ENCODE measurements at regions not wholly inside any gene's neighbourhood (a gene's known extent, or its start where the extent isn't known, plus 50 kb on each side); places are given as distances from the start of the nearest gene placed in this dataset.

DNA sequence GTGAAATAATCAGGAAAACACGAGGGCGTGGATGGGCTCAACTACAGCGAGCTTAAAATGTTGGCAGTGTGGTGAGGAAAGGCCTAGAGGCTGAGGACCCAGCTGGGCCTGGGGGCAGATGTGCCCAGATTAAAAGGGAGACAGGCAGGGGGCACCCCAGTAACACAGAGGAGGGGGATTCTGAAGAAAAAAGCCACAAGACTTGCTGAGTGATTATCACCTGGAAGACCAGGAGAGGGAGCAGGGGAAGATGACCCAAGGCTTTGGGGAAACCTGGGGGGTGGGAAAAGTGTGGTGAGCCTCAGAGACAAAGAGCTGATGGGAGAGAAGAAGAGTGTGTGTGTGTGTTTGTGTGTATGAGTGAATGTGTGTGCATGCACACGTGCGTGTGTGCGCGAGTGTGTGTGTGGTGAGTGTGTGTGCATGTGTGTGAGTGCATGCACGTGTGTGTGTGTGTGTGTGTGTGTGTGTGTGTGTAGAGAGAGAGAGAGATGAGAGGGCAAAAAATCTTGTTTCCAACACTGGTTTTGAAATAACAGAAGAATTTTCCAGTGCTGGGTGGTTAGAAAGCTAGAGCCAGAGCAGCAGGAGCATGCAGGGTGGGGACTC, 500.5 kb downstream of the BUD13 start:
- TF ChIP-seq, protein P1, sequence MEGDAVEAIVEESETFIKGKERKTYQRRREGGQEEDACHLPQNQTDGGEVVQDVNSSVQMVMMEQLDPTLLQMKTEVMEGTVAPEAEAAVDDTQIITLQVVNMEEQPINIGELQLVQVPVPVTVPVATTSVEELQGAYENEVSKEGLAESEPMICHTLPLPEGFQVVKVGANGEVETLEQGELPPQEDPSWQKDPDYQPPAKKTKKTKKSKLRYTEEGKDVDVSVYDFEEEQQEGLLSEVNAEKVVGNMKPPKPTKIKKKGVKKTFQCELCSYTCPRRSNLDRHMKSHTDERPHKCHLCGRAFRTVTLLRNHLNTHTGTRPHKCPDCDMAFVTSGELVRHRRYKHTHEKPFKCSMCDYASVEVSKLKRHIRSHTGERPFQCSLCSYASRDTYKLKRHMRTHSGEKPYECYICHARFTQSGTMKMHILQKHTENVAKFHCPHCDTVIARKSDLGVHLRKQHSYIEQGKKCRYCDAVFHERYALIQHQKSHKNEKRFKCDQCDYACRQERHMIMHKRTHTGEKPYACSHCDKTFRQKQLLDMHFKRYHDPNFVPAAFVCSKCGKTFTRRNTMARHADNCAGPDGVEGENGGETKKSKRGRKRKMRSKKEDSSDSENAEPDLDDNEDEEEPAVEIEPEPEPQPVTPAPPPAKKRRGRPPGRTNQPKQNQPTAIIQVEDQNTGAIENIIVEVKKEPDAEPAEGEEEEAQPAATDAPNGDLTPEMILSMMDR (IDR thresholded peaks at IDR 0.05), result peak; percentile 17
- TF ChIP-seq EZH2phosphoT487 (IDR thresholded peaks at IDR 0.05), result no peak
- TF ChIP-seq EZH2 (IDR thresholded peaks at IDR 0.05), result no peak
